GM19468 (cell line): ENCODE measurements at regions not wholly inside any gene's neighbourhood (a gene's known extent, or its start where the extent isn't known, plus 50 kb on each side); places are given as distances from the start of the nearest gene placed in this dataset.
"Not testable (repeated sequence)": the region's sequence is repeated elsewhere in the genome, so short reads cannot be mapped to it uniquely, and the experiment has no call there.

Experiments used
- ATAC-seq: cut with Tn5 transposase; IDR thresholded peaks from one replicate; pipeline ENCODE4 v1.9.1; 2021; ENCODE audit warnings: mild to moderate bottlenecking, moderate library complexity, moderate number of reproducible peaks; ENCODE audit not compliant: unreplicated experiment; ENCODE audit errors: extremely low read depth

DNA sequence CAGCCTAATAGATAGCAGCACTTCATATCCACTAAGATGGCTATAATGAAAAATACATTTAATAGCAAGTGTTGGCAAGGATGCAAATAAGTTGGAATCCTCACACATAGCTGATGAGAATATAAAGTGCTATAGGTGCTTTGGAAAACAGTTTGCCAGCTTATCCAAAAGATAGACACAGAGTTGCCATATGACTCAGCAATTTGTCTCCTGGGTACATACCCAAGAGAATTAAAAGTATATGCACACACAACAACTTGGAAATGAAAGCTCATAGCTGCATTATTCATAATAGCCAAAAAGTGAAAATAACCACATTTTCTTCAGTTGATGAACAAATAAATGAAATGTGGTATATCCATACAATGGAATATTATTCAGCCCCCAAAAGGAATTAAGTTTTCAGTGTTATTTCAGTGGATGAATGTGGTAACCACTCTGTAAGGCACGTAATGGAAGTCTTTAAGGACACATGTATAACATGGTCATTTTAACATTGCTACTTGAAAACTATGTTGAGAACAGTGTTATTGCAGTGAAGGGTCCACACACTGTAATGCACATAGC, 320.9 kb upstream of the ADGRL3 start:
- no peak for ATAC-seq

DNA sequence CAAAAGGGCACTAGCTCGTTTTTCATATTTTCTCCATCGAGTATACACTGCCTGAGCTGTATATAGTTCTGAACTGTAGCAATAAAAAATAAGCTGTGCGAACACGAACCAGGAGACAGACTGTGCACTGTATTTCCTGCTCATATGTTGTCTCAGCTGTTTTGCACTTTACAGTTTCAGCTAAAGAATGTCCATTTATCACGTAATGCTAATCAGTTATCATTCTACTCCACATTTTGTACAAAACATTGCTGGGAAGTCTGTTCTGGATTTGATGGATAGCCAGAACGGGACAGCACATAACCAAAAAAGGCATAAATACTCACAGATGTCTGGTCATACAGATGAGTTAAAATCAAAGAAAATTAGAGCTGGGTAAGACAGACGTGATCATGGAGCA, 315.5 kb upstream of the ADGRL3 start:
- ATAC-seq: no peak

DNA sequence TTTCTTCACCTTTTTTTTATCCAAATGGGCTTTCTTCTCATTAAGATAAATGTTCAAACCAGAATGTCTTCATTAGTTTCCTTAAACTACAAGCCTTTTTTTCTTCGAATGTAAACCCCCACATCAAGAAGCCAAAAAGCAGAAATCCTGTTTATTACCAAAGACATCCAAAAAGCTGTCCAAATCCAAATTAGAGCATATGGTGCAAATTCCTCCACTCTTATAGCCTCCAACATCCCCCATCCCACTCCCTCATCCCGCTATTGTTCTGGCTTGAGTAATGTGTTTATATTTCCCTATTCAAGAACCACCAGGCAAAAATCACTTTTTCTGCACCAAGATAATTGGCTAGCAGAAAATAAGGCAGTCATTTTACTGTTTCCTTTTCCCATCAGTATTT, 315.1 kb upstream of the ADGRL3 start:
- no peak for ATAC-seq

DNA sequence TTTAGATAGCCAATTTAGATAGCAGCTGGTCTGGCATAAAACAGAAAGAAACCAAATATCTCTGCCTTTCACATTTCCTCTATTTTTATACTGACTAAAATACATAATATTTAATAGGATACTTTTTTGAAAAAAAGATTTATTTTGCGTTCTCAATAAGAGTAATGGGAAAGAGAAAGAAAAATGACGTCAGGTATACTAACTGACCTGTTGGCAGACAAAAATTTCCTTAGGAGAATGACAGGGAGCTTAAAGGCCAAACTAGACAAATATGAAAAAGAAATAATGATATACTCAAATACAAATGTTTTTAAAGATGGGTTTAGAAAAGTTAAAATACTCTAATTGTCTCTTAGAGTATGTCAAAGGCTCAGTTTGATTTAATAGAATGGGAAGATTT, 309.4 kb upstream of the ADGRL3 start:
- ATAC-seq: no peak

DNA sequence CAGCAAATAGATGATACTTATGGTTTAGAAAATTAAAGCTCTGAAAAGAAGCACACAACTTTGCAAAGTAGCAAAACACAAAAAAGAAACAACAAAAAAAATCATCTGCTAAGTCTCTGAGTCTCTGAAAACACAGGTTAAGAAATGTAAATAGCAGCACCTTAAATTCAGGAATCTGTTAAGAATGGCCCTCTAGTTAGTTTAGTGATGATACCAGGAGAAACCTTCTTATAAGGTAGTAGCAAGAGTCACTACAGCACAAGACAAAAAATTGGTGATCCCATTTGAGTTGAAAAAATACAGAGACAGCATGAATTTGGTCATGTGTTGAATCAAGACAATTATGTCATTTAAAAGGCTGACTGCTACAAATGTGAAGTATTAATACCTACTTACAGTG, 308.2 kb upstream of the ADGRL3 start:
- ATAC-seq: no peak

DNA sequence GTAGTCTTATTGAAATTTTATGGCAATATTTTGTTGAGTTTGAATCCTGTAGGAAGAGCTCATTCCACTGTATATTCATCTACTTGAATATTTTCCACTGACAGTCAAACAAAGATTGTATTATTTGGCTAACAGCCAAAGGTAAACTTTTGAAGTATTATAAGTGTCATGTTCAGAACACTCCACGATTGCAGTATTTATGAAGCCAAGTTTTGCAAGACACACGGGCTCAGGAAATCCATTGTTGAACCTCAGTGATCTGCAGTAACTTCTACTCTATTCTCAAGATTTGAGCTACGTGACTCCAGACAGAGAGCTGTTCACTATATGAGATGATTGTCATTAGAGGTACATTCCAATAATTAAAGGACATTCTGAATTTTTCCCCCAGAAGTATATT, 302.7 kb upstream of the ADGRL3 start:
- no peak for ATAC-seq

DNA sequence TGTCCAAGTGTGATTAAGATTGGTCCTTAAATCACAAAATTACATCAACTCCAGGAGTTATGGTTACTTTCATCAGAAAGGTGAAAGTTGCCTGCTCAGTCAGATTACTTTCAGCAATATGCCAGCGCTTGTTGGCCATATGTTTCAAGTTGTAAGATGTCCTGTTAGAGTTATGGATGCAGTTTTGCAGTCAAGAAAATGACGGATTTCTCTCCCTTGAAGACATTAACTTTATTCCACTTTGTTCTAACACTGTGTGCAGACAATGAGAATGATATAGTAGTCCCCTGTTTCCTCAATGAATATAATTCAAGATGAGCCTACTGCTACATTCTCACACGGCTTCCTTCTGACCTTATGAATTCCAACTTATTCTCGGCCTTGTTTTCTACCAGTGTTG, 295.0 kb upstream of the ADGRL3 start:
- no peak for ATAC-seq

DNA sequence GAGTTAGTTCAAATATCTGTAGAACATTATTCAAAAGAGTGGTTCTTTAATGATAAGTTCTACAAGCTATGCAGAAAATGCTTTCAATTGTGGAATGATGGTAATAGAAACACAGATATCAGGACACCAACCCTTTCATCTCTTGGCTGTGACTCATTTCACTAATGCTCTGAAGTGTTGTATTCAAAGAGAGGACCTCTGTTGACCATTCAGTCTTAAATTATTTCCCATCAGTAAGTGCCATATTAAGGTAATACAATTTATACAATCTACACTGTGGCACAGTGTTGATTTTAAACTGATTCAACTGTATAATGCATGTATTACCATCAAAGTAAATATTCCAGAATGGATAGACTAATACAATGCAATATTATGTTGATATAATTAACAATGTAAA, 289.0 kb upstream of the ADGRL3 start:
- no peak for ATAC-seq

DNA sequence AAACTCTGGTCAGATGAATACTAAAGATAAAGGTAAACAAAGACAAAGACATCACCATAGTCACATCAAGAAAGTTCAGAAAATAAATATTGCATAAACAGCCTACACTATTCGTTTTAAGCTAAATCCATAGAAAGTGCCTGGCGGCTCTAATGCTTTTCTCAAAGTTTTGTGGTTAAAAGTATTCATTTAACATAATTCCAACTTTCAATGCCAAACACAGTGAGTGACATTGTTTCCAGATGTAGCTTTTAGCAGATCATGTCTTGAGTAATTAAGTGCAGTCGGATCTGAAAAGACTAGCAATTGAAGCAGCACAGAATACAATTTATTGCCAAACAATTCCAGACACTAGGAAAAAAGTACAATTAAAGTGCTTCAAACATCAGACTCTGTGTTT, 287.1 kb upstream of the ADGRL3 start:
- no peak for ATAC-seq

DNA sequence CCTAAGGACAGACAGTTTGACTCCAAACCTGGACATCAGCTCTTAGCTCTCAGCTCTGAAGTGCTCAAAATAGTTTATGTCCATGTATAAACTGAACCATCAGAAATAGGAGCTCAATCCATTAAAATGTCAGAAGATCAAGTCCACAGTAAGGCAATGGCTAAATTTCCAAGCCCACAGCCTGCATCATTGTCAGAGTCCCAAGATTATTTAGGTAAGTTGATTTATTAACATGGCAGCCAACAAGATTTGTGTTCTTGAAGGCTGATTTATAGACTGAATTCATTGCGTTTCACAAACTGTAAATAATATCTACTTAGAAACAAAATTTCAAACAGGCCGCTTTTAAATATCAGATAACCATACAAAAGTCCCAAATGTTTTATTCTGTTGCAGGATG, 286.5 kb upstream of the ADGRL3 start:
- ATAC-seq: no peak

DNA sequence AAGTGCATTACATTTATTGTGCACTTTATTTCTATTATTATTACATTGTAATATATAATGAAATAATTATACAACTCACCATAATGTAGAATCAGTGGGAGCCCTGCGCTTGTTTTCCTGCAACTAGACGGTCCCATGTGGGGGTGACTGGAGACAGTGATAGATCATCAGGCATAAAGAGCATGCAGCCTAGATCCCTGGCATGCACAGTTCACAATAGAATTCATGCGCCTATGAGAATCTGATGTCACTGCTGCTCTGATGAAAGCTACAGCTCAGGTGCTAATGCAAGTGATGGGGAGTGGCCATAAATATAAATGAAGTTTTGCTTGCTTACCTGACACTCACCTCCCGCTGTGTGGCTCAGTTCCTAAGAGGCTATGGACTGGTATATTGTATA, 278.4 kb upstream of the ADGRL3 start:
- ATAC-seq: not testable (repeated sequence)

DNA sequence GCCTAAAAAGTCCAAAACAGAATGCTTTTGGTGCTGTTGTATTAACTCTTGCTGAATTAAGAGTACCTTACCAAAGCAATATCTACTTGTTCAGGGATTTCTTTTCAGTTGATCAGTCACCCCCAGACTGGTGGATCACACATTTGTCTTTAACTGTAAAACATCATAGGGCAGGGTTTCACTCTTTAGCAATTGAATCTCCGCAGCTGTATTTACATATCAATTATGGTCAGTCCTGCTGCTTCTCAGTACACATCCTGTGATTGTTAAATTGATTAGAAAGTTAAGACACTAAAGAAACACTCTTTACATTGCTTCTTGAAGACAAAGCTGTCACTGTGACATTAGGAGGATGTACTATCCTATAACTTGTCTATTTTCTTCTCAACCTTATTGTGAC, 277.1 kb upstream of the ADGRL3 start:
- ATAC-seq: no peak

DNA sequence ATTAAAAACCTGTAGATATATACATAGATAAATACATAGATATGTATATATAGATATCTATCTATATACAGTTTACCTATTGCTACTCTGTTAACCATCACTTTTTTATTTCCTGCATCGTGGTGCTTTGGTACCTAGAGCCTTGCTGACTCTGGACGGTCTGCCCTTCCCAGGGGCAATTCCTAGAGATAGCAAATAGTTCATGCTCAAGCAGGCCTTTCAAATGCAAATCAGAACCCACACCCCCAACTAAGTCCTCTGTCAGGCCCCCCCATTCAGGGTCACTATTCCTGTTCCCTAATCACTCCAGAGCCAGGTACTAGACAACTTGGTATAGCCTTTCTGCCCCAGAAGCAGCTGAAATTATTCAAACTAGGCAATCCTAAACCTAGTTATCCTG, 273.5 kb upstream of the ADGRL3 start:
- ATAC-seq: no peak

DNA sequence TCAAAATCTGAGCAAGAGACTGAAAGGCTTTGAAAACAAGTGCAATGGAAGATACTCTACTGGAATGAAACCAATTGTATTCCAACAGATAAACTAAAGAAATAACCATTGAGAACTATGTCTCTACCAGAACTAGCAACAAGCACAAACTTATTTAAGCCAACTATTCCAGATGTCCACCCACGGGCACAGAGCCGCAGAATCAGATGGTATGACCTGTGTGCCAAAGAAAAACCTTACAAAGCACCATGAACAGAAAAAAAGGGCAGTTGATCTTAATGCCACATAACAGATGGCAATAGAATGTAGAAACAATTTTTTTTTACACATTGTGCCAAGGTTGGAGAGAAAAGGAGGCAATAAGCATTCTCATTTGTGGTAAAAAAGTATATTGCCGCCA, 269.3 kb upstream of the ADGRL3 start:
- ATAC-seq: no peak

DNA sequence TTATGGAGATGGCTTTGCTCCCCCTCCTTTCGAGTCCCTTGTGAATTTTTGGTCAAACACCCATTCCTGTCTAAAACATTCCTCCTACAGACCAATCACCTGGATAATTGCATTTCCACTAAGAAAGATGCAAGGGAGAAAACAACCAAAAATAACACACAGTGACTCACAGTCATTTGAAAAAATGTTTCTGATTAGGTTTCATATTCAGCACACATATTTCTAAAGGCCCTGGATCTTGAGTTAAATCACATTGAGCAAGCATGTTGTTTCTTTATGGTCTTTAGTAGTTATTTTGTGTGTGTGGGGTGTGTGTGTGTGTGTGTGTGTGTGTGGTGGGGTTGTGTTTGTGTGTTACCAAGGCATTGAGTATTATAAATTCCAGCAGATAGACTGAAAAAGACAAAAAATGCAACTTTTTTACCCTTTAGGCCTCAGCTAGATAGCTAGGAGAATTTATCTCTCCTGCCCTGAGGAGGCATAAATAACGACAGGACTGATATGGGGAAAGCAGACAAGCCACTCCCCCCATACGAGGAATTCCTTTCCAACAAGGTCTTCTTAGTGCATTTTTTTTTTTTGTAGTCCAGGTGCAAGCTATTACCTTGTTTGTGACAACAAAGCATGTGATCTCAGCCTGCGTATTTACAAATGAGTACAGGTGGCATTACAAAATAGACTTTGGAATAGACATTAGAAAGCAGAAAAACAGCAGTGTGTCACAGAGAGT, 265.4 kb upstream of the ADGRL3 start:
- no peak for ATAC-seq

DNA sequence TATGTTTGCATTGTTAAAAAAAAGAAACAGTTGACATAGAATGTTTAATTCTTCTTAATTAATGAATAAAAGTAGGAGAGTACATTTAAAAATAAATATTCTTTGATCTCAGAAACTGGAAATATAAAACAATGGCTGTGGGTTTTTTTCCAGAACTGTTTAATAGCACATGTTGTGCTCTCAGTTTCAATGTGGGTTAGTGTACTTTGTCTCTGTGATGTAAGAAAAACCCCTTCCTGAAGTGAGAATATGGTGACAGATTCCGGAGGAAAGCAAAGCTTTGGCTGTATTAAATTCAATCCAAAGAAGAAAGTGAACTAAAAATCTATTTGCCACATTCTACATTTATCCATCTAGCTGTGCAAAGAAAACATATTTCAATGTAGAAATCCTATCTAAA, 261.9 kb upstream of the ADGRL3 start:
- no peak for ATAC-seq

DNA sequence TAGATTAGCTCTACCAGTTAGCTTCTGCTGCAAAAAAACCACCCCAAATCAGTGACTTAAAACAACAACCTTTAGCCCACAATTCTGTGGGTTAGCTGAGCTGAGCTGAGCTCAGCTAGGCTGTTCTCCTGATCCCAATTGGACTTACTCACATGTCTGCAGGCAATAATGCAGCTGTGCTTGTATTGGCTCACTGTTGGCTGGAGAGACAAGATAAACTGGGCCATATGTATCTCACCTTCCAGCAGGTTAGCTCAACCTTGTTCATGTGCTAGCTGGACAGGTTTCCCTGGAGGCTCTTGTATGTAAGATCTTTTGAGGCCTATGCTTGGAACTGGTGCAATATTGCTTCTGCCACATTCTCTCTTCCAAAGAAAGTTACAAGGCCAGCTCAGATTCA, 261.5 kb upstream of the ADGRL3 start:
- no peak for ATAC-seq

DNA sequence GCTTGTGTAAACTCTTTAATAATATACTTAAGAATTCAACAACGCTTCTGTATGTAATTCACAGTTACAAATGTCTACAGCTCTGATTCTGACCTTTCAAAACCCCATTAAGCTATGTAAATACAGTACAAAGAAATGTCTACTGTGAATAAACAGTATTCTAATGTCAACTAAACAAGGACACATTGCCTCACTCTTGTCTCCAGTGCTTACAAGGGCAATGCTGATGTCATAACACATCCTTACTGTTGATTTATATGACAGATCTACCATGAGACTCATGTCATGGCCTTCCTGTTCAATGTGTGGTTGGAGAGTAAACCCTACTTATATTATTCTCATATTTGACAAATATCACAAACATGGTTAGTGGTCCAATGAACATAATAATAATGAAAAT, 256.1 kb upstream of the ADGRL3 start:
- ATAC-seq: no peak

DNA sequence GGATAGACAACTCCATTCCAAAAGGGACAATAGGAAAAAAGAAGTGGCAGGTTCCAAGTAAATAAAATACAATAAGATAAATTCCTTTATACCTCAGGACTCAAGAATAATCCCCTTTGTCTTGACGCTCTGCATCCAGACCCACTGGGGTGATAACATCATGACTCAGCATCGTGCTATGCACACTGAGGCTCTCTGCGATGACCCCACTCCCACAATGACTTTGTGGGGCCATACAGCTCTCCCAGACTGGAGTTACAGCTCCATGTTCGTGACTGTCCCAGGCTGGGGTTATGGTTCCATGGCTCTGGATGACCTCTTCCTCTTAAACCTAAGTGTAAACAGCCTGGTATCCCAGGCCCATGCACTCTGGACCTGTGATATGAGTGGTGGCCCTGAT, 254.5 kb upstream of the ADGRL3 start:
- no peak for ATAC-seq

DNA sequence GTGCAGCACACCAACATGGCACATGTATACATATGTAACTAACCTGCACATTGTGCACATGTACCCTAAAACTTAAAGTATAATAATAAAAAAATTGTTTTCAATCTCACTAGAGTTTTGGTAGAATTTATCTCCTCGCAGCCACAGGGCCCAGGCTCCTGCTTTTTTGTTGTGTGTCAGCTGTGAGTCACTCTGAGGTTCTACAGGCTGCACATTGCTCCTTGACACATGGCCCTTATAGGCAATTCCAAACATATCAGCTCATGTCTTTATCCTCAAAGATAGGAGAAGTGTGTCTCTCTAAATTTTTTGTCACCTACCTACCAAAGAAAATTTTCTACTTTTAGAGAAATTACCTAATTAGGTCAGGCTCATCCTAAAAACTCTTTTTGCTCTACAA, 252.1 kb upstream of the ADGRL3 start:
- ATAC-seq: no peak

DNA sequence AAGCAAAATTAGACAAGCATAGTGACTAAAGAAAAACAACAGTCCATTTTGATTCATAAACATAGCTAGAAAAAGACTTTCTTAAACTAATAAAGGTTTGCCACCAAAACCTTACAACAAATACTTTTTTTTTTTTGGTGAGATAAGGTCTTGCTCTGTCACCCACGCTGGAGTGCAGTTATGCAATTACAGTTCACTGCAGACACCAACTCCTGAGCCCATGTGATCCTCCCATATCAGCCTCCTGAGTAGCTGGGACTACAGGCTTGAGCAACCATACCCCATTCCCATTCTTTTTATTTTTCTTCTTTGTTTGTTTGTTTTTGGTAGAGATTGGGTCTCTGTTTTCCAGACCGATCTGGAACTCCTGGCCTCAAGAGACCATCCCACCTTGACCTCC, 247.2 kb upstream of the ADGRL3 start:
- ATAC-seq: no peak

DNA sequence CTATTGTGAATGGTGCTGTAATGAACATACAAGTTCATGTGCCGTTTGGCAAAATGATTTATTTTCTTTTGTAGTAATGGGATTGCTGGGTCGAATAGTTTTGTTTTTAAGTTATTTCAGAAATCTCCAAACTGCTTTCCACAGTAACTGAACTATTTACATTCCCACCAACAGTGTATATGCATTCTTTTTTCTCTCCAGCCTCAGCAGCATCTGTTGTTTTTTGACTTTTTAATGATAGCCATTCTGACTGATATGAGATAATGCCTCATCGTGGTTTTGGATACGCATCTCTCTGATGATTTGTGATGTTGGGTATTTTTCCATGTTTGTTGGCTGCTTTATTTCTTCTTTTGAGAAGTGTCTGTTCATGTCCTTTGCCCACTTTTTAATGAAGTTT, 246.3 kb upstream of the ADGRL3 start:
- no peak for ATAC-seq
